NCI-H128 (cell line): ENCODE measurements at regions not wholly inside any gene's neighbourhood (a gene's known extent, or its start where the extent isn't known, plus 50 kb on each side); places are given as distances from the start of the nearest gene placed in this dataset.
"Not testable (repeated sequence)": the region's sequence is repeated elsewhere in the genome, so short reads cannot be mapped to it uniquely, and the experiment has no call there.

Source experiments
- DNase-seq: peaks from one replicate; lab custom pipeline; 2025; ENCODE audit not compliant: unreplicated experiment; lab: John Stamatoyannopoulos, UW

- DNase-seq, result no peak
Measured at GRCh38 chr20:12566596-12566995, 442.2 kb upstream of the SPTLC3 start.

GRCh38 chr20:12570371-12570770 is 438.4 kb upstream of the SPTLC3 start:
- no peak for DNase-seq

GRCh38 chr20:12573442-12573841 is 435.3 kb upstream of the SPTLC3 start:
- no peak for DNase-seq

- DNase-seq, result no peak
Measured at GRCh38 chr20:12575352-12576095, 433.2 kb upstream of the SPTLC3 start.

- DNase-seq, result no peak
Measured at GRCh38 chr20:12577213-12577612, 431.6 kb upstream of the SPTLC3 start.

- DNase-seq, result no peak
Measured at GRCh38 chr20:12581644-12582289, 427.0 kb upstream of the SPTLC3 start.

- not testable (repeated sequence) for DNase-seq
Measured at GRCh38 chr20:12582710-12583109, 426.1 kb upstream of the SPTLC3 start.

GRCh38 chr20:12591949-12592470 is 416.8 kb upstream of the SPTLC3 start:
- DNase-seq, result peak; percentile 91

- no peak for DNase-seq
Measured at GRCh38 chr20:12592756-12593155, 416.0 kb upstream of the SPTLC3 start.

GRCh38 chr20:12593342-12593873 is 415.4 kb upstream of the SPTLC3 start:
- no peak for DNase-seq

- no peak for DNase-seq
Measured at GRCh38 chr20:12594410-12595088, 414.2 kb upstream of the SPTLC3 start.

GRCh38 chr20:12595841-12596240 is 412.9 kb upstream of the SPTLC3 start:
- no peak for DNase-seq

- no peak for DNase-seq
Measured at GRCh38 chr20:12596863-12597262, 411.9 kb upstream of the SPTLC3 start.

- no peak for DNase-seq
Measured at GRCh38 chr20:12597551-12597950, 411.2 kb upstream of the SPTLC3 start.

- no peak for DNase-seq
Measured at GRCh38 chr20:12598894-12599293, 409.9 kb upstream of the SPTLC3 start.

GRCh38 chr20:12599494-12599893 is 409.3 kb upstream of the SPTLC3 start:
- DNase-seq, result no peak

- DNase-seq, result peak; percentile 61
Measured at GRCh38 chr20:12605751-12606150, 403.0 kb upstream of the SPTLC3 start.

- DNase-seq, result no peak
Measured at GRCh38 chr20:12610871-12611270, 397.9 kb upstream of the SPTLC3 start.

- no peak for DNase-seq
Measured at GRCh38 chr20:12614764-12615163, 394.0 kb upstream of the SPTLC3 start.

- DNase-seq, result no peak
Measured at GRCh38 chr20:12617076-12617475, 391.7 kb upstream of the SPTLC3 start.

GRCh38 chr20:12623870-12624269 is 384.9 kb upstream of the SPTLC3 start:
- DNase-seq, result no peak

GRCh38 chr20:12627485-12627884 is 381.3 kb upstream of the SPTLC3 start:
- DNase-seq, result no peak
